A673 (cell line): ENCODE measurements at regions not wholly inside any gene's neighbourhood (a gene's known extent, or its start where the extent isn't known, plus 50 kb on each side); places are given as distances from the start of the nearest gene placed in this dataset.

ENCODE experiments used
- BruUV-seq: library from RNA; stranded (reverse); fragments of 400-500 nt; replicated peaks from 2 replicates; lab custom pipeline; 2021; lab: Mats Ljungman, UMichigan
- CTCF ChIA-PET: fragments of 300-600 bp; sonication (Branson Sonifier 250); formaldehyde crosslinking; loops from one replicate; lab custom pipeline; 2022; ENCODE audit warnings: antibody characterized with exemption; lab: Charles Lee
- POLR2A ChIA-PET: fragments of 300-600 bp; sonication (Branson Sonifier 250); formaldehyde crosslinking; loops from one replicate; lab custom pipeline; 2022; ENCODE audit warnings: antibody characterized with exemption; ENCODE audit not compliant: low non-redundant PET; lab: Charles Lee
- DNase-seq: peaks from one replicate; pipeline ENCODE4 v3.0.0-alpha.2; 2015; ENCODE audit warnings: low spot score
- H3K27ac ChIP-seq: fragments of 200-600 bp; sonication (generic); 2 replicates; pipeline ENCODE4 v1.5.1; 2016; ENCODE audit warnings: mixed run types, low read depth, mild to moderate bottlenecking, mixed read lengths, antibody characterized with exemption, low read length; ENCODE audit not compliant: poor library complexity, severe bottlenecking
- H3K27me3 ChIP-seq: fragments of 200-600 bp; sonication (generic); replicated peaks from 2 replicates; pipeline ENCODE4 v1.6.1; 2017; ENCODE audit warnings: mixed run types, low read depth, mild to moderate bottlenecking, mixed read lengths, antibody characterized with exemption, low read length; ENCODE audit not compliant: insufficient read depth, poor library complexity
- H3K36me3 ChIP-seq: fragments of 200-600 bp; sonication (generic); 2 replicates; pipeline ENCODE4 v1.6.1; 2016; ENCODE audit warnings: mixed run types, mild to moderate bottlenecking, mixed read lengths, antibody characterized with exemption, low read length; ENCODE audit not compliant: insufficient read depth, poor library complexity, severe bottlenecking
- H3K4me1 ChIP-seq: fragments of 200-600 bp; sonication (generic); 2 replicates; pipeline ENCODE4 v1.6.1; 2017; ENCODE audit warnings: mixed run types, mild to moderate bottlenecking, mixed read lengths, antibody characterized with exemption, low read length; ENCODE audit not compliant: insufficient read depth, poor library complexity, severe bottlenecking
- H3K4me3 ChIP-seq: fragments of 200-600 bp; sonication (generic); 2 replicates; pipeline ENCODE4 v1.5.1; 2016; ENCODE audit warnings: low read depth, mixed run types, mild to moderate bottlenecking, mixed read lengths, low read length; ENCODE audit not compliant: poor library complexity, severe bottlenecking
- H3K9me3 ChIP-seq: fragments of 200-600 bp; sonication (generic); 2 replicates; pipeline ENCODE4 v1.6.1; 2016; ENCODE audit warnings: mixed run types, low read depth, mild to moderate bottlenecking, mixed read lengths, antibody characterized with exemption, low read length; ENCODE audit not compliant: poor library complexity, severe bottlenecking
- EZH2 ChIP-seq: fragments of 200-600 bp; sonication (generic); IDR thresholded peaks from 2 replicates; pipeline ENCODE4 v1.6.1; 2017; ENCODE audit warnings: borderline replicate concordance, low read depth, mild to moderate bottlenecking, mixed read lengths, antibody characterized with exemption, low read length; ENCODE audit not compliant: poor library complexity, severe bottlenecking
- intact Hi-C: fragments of 100-400 bp; cut with micrococcal nuclease; formaldehyde crosslinking; loops from one replicate; pipeline ENCODE4 v1.10.0; 2022; ENCODE audit not compliant: unreplicated experiment
- TF ChIP-seq, protein P1 (sequence below): fragments of 300-800, 200-600 bp; sonication (generic); conservative IDR thresholded peaks from 2 replicates; pipeline ENCODE4 v1.5.1; 2017; ENCODE audit warnings: low read depth, mild to moderate bottlenecking, antibody characterized with exemption, low read length, moderate library complexity, mixed read lengths

DNA sequence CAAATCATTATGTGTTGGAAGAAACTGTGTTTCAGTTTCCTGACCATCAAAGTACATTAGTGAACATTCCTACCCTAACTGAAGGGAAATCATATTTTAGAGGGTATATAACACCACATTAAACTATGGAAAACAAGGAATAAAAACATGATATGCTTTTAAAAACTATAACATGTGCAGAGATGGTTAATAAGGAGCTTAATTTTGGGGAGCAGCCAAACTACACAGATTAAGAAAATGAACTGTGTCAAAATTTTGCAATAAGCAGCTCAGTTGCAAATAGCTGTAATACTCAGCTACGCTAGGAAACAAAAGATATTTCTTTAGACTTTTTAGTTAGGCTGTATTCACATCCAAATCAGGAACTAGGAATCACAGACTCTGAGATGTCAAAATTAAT, 1115.7 kb upstream of the CELF2 start:
- TF ChIP-seq, protein P1, sequence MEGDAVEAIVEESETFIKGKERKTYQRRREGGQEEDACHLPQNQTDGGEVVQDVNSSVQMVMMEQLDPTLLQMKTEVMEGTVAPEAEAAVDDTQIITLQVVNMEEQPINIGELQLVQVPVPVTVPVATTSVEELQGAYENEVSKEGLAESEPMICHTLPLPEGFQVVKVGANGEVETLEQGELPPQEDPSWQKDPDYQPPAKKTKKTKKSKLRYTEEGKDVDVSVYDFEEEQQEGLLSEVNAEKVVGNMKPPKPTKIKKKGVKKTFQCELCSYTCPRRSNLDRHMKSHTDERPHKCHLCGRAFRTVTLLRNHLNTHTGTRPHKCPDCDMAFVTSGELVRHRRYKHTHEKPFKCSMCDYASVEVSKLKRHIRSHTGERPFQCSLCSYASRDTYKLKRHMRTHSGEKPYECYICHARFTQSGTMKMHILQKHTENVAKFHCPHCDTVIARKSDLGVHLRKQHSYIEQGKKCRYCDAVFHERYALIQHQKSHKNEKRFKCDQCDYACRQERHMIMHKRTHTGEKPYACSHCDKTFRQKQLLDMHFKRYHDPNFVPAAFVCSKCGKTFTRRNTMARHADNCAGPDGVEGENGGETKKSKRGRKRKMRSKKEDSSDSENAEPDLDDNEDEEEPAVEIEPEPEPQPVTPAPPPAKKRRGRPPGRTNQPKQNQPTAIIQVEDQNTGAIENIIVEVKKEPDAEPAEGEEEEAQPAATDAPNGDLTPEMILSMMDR, result no peak
- no peak for TF ChIP-seq EZH2
- H3K4me1 ChIP-seq, result no peaks in the 10 kb centered on the region
- H3K4me3 ChIP-seq, result no peak overlapping the region
- intact Hi-C loops, result no loop called here
- no TSS peak for BruUV-seq
- no peaks in the 10 kb centered on the region for H3K9me3 ChIP-seq
- DNase-seq, result no peak
- H3K27me3 ChIP-seq, result no peaks in the 10 kb centered on the region
- ChIA-PET CTCF (no interaction called here), POLR2A (no interaction called here)
- no peak overlapping the region for H3K27ac ChIP-seq
- no peaks in the 10 kb centered on the region for H3K36me3 ChIP-seq

DNA sequence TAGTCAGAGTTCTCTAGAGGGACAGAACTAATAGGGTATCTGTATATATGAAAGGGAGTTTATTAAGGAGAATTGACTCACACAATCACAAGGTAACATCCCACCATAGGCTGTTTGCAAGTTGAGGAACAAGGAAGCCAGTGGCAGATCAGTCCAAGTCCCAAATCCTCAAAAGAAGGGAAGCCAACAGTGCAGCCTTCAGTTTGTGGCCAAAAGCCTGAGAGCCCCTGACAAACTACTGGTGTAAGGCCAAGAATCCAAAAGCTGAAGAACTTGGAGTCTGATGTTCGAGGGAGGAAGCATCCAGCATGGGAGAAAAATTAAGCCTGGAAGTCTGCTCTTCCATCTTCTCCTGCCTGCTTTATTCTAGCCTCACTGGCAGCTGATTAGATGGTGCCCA, 1107.2 kb upstream of the CELF2 start:
- TF ChIP-seq EZH2, result no peak
- TF ChIP-seq, protein P1, result no peak
- Histone ChIP-seq H3K27ac (no peak overlapping the region), H3K27me3 (no peaks in the 10 kb centered on the region), H3K4me1 (no peaks in the 10 kb centered on the region), H3K4me3 (no peak overlapping the region), H3K9me3 (peaks cover 27% of the 10 kb centered on the region), H3K36me3 (no peaks in the 10 kb centered on the region)
- DNase-seq, result no peak
- CTCF ChIA-PET, result no interaction called here
- intact Hi-C loops, result no loop called here
- POLR2A ChIA-PET, result no interaction called here
- BruUV-seq, result no TSS peak

DNA sequence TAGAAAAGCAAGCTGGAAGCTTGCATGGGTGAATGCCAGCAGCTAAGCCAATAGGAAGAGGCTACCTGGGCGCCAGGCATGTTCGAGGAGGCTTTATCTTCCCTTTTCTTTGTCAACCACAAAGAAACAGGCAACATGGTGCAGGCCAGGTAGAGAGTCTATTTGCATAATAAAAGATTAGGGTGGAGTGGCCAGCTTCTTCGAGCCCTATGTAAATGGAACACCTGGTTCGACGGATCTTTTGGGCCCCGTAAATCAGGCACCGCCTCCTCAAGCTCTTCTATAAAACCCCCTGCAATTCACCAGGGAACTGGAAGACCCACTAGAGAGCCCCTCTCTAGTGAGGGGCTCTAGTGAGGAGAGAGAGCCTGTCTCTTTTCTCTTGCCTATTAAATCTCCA, 1106.2 kb upstream of the CELF2 start:
- intact Hi-C loops, result no loop called here
- CTCF ChIA-PET, result no interaction called here
- Histone ChIP-seq H3K4me1 (no peaks in the 10 kb centered on the region), H3K9me3 (peaks cover 27% of the 10 kb centered on the region), H3K4me3 (no peak overlapping the region), H3K27me3 (no peaks in the 10 kb centered on the region), H3K27ac (no peak overlapping the region), H3K36me3 (no peaks in the 10 kb centered on the region)
- TF ChIP-seq, protein P1, result no peak
- no peak for TF ChIP-seq EZH2
- BruUV-seq, result no TSS peak
- POLR2A ChIA-PET, result no interaction called here
- DNase-seq, result no peak
